ENCODE measurements at regions not wholly inside any gene's neighbourhood (a gene's known extent, or its start where the extent isn't known, plus 50 kb on each side); places are given as distances from the start of the nearest gene placed in this dataset.
"Not testable (repeated sequence)": the region's sequence is repeated elsewhere in the genome, so short reads cannot be mapped to it uniquely, and the experiment has no call there.

DNA sequence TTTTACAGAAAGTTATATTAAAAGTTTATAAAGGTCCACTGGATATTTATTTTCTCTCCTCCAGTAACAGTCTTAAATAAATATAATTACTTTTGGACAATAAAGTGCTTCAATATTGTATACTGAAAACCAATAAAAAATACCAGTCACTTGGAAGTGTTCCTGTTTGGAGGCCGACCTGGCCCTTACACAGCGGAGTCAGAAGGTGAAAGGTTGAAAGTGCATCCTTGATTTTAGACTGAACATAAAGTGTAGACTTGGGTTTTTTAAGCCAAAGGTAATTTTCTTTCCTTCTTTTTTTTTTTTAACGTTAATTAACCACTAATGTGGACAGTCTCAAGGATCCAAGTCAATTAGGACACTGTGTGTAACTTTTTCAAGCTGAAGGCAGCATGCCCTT is 152.3 kb upstream of the TBX18 start:
- DNase-seq (ENCODE audit: low read depth) = no peak
- no peak overlapping the region for H3K4me3 ChIP-seq (ENCODE audit: low read depth, low read length)

DNA sequence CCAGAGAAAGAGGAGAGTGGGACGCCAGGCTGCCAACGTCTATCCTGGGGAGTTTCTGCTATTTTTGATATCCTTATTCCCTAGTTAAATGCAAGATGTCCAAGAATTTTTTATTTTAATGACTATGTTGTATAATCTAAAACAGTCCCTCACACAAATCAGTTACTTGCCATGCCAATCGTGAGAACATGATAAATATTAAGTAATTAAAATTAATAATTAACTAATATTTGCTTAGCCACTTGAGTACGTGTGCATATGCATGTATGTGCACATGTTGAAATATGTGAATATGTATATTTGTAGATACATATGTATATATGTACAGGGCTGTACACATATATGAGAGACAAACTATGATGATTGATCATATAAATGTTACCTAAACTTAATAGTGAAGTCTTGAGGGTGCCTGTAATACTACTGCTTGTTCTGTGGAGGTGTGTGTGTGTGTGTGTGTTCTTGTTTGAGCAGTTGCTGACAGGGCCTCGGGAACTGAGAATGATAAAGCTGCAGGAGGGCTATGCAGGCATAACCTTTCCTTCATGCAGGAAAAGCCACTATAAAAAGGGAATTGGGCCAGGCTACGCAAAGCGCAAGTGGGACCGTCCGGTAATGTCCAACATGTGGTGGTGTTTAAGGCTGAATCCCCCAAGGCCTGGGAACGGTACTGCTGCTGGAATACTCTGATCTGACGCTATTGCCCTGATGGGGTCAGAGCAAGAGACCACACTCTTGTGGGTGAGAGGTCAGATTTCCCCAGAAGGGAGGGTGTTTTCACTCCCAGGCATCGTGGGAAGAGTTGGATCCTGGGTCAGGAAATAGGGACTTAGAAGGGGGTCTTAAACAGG is 148.3 kb upstream of the TBX18 start:
- no peak for DNase-seq (ENCODE audit: low read depth)
- no peak overlapping the region for H3K4me3 ChIP-seq (ENCODE audit: low read depth, low read length)

DNA sequence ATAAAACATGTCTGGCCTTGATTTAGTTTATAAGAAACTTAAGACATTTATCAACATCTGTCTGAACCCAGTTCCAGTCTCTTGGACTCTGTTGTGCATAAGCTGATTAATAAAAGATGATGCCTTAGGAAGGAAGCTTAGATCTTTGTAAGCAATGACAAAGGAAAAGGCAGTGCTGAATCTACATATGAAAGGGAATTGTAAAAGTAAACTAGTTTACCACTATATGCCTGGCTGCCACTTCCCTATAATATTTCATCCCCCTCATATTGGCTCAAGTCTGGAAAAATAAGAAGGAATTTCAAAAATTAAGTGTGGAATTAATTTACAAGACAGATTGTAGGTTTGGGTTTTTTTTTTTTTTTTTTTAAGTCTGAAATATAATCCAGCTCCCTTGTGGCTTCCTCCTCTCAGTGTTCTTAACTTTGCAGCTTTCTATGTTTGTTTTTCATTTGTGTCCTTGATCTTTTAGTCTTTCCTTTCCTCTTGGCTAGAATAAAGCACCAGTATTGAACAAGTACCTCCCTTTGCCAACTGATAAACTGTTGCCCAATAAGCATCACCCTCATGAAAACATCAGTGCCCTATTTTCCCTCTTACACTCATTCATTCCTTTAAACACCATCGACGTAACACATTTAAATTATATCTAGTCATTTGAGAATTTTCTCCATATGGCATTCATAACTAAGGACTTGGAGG is 146.7 kb upstream of the TBX18 start:
- DNase-seq (ENCODE audit: low read depth) = no peak

DNA sequence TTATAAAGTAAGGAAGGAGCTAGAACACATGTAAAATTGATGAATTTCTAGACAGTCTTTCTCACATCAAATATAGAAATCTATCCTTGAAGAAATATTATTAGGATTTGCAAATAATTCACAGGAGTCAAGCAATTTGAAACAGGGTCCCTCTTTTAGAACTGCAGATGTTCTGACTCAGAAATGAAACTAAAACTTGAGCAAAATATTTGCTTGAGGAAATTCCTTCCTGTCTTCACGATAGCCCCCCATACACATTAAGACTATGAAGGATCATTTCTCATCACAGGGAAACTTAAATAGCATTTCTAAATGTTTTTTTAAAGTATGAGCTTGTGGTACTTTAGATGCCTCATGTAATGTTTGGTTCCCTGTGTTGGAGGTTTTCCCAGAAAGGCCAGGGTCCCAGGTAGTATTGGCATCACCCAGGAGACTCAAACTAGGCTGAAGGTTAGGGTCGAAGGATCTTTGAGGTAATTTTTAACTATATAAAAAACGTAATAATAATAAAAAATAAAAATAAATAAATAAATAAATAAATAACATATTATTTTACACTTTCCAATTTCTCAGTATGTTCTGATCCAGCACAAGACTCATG is 144.0 kb upstream of the TBX18 start:
- H3K4me3 ChIP-seq (ENCODE audit: low read depth, low read length) = no peak overlapping the region
- no peak for DNase-seq (ENCODE audit: low read depth)

More for the DNA sequence above, 146.7 kb upstream of the TBX18 start:
- no peak overlapping the region for H3K4me3 ChIP-seq (ENCODE audit: low read depth, low read length)

DNA sequence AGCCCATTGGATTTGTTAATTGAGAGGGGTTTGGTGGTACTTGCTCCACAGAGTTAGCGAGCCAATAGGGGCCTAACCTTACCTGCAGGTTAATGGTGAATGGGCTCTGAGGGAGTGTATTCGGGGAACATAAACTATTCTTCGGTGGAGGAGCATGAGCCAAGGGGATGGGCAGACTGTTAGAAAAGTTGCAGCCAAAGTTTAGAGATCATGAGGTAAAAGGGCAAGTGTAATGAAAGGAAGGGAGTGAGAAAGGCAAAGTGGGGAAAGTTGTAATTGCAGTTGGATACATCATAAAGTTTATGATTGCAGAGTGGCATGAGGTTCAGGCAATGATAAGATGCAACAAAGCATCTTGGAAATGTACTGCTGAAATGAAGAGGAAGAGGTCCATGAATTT is 142.1 kb upstream of the TBX18 start:
- H3K4me3 ChIP-seq (ENCODE audit: low read depth, low read length) = no peak overlapping the region
- DNase-seq (ENCODE audit: low read depth) = no peak

DNA sequence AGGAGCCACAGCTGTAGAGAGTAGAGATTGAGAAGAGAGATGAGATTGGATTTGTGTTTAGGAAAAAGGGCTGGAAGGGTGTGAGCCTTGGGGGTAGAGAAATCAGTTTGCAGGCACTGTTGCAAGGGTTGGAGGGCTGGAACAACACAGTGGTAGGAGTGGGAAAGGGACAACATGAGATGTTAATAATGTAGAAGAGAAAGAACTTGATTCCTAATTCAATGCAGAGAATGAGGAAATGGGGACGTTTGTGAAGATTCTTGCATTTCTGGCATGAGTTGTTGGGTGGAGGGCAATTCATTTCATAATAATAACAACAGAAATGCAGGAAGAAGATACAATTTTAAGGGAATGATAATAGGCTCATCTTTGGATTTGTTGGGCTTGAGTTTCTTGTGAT is 141.4 kb upstream of the TBX18 start:
- no peak overlapping the region for H3K4me3 ChIP-seq (ENCODE audit: low read depth, low read length)
- DNase-seq (ENCODE audit: low read depth) = no peak

DNA sequence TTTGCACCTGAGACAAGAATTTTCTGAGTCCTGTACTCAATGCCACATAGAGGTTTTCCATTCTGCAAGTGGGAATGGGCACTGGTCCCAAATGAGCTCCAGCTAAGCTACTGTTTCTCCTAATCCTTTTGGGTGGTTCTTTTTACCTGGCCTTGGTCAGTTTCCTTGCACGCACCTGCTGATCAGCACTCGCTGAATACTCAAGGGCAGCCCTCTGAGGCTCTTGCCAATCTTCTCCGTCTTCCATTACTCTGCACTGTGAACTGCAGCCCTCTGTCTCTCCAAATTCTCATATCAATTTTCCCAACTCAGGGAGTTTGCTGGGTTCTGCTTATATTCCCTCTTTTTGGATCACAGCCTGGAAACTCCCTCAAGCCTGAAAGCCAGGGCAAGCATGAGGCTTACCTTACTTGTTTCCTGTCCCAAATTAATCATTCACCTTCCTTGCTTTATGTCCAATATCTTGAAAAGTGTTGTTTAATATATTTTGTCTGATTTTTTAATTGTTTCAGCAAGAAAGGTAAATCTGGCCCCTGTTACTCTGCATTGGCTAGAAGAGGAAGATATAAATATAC is 138.0 kb upstream of the TBX18 start:
- no peak overlapping the region for H3K4me3 ChIP-seq (ENCODE audit: low read depth, low read length)
- no peak for DNase-seq (ENCODE audit: low read depth)

DNA sequence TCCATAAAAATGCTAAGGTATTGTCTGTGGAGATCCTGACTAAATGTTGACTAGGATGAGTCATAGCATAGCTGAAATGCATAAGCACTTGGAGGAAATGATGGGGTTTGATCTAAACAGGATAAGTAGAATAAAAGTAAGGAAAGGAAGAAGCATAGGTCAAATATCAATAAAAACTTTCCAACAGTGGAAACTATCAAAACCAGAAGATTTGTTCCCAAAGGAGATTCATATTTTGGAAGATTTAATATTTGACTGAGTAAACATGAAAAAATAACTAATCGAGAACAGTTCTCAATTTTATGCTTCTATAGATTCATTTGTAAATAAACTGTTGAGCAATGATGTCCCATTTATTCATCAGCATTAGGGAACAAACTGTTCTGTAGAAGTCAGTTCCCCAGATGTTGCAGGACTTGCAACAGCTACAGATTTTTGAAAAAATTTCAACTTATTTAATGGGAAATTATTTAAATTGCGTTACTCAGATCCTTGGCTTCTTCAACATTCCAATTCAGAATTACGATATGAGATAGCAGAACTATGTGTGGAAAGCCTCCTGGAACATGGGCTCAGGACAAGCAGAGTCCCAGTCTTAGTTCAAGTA is 133.7 kb upstream of the TBX18 start:
- H3K4me3 ChIP-seq (ENCODE audit: low read depth, low read length) = no peak overlapping the region
- DNase-seq (ENCODE audit: low read depth) = peak; percentile 89

DNA sequence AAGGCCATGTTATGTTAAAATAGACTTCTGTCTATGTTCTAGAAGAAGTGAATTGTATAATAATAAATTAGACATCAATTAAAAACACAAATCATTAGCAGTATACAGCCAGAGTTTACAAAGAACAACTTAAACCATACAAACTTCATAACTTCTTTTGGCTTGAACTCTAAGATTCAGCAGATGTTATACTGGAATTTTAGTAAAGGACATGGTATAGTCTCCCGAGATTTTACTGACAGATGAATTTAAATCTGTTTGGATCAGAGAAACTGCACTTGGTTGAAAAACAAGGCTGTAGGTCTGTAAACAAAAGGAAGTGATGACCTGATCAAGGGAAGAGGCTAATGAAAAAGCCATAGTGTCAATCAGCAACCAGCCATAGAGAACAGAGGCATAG is 132.6 kb upstream of the TBX18 start:
- DNase-seq (ENCODE audit: low read depth) = no peak
- no peak overlapping the region for H3K4me3 ChIP-seq (ENCODE audit: low read depth, low read length)

DNA sequence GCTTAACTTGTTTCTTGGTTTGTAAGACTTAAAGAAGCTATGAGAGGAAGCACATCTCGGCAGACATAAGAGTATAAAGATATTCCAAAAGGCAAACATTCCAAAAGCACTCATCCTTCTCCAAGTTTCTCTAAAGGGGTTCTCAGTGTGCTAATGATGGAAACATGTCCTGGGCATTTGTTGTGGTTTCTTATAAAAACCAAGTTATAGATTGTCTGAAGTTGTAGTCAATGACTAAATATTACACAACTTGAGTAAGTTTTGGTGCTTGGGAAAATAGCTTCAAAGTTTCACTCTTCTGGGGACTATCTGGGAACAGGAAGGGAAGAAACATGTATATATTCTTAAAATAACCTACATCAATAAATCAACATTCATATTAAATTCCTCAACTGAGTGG is 128.3 kb upstream of the TBX18 start:
- no peak overlapping the region for H3K4me3 ChIP-seq (ENCODE audit: low read depth, low read length)
- DNase-seq (ENCODE audit: low read depth) = peak; percentile 77

DNA sequence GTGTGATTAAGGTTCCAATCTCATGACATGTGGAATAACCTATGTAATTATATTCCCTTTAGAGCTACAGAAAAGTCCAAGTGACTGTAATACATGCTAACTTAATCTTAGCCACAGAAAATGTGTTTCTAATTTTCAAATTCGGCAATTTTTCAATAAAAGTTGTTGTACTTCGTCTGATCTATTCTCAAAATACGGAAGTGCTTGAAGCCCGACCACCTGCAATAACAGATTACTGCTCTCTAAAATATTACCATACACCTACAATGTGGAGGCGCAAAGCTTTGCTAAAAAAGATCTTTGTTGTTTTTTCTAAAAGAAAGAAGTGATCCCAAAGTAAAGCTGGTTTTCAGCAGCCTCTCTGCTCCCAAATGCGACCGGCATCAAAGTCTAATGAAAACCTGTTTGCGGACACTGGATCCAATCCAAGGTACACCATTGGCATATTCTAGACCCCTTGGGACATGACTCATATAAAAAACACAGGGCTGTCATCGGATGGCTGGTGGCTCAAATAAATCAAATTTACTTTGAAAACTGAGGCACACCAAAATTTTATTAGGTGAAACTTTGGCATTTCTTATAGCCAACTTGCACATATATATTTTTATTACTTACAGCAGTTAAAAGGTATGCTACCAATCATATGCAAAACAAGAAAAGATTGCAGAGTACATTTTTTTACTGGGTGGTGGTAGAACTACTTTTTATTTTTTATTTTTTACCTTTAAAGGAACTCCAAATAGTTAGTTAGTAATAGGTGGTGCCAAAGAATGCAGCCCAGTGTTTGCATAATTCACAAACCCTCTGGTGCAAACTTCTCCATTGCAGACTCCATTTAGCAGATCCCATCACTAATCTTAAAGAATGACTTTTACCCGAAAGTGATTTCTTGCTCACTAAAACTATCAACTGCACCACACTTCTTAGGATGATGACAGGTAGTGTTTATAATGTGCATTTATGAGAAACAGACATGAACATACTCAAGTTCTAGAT is 118.7 kb upstream of the TBX18 start:
- peak; percentile 55 for DNase-seq (ENCODE audit: low read depth)
- H3K4me3 ChIP-seq (ENCODE audit: low read depth, low read length) = no peak overlapping the region

DNA sequence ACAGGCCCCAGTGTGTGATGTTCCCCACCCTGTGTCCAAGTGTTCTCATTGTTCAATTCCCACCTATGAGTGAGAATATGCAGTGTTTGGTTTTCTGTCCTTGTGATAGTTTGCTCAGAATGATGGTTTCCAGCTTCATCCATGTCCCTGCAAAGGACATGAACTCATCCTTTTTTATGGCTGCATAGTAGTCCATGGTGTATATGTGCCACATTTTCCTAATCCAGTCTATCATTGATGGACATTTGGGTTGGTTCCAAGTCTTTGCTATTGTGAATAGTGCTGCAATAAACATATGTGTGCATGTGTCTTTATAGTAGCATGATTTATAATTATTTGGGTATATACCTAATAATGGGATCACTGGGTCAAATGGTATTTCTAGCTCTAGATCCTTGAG is 115.0 kb upstream of the TBX18 start:
- H3K4me3 ChIP-seq (ENCODE audit: low read depth, low read length); DNase-seq (ENCODE audit: low read depth): not testable (repeated sequence)

DNA sequence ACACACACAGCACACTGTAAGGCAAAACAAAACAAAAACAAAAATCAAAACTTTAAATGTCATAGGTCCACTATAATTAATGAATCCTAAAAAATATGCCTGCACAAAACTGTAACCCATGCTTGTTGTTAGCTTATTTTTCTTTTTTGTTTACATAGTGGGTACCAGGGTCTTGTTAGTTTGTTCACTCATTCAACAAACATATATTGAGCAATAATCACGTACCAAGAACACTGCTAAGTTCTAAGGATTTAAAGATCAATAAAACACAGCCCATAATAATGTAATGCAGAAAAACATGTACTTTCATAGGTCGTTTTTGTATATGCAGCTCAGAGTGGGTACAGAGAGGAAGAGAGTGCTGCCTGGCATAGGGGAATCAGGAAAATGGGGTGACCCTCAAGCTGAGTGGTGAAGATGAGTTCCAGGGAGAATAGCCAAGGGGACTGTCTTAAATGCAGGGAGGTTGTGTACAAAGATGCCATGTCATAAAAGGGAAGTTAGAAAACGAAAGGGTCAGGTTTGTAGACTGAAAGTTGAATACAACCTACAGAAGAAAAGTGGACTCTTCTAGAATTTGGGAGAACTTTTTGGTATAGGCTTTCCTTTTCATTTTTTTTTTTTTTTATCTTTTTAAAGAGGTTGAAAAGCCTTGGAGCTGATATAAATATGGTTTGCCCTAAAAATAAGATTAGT is 113.3 kb upstream of the TBX18 start:
- DNase-seq (ENCODE audit: low read depth) = no peak
- H3K4me3 ChIP-seq (ENCODE audit: low read depth, low read length) = no peak overlapping the region

DNA sequence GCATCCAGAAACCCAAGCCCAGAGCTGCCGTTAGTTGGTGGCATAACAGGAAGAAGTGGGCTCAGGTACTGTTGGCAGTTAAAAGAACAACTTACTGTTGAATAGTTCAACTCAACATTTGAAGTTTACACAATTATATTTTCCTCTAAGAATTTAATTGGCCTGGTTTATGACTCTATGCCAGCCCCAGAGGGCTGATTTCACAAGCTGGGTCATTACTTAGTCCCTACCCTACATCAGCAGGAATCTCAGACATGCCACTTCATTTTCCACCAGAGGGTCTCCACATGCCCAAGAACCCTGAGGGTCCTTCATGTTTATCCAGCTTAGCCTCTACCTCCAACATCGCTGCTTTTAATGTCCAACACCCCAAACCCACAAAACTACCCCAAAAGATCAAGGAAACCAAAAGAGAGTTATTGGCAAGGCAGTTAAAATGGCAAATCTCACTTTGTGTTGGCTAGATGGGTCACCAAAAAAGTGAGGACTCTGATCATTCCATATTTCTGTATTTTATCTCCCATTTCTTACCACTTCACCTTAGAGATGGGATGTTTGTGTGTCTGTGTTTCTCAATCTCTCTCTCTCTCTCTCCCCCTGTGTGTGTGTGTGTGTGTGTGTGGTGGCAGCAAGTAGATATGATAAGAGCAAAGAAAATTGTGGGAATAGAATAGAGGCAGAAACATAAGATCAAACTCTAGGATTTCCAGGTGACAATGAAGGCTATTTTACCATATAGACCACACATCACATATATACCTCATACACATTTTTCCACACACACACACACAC is 112.5 kb upstream of the TBX18 start:
- no peak for DNase-seq (ENCODE audit: low read depth)
- H3K4me3 ChIP-seq (ENCODE audit: low read depth, low read length) = no peak overlapping the region

DNA sequence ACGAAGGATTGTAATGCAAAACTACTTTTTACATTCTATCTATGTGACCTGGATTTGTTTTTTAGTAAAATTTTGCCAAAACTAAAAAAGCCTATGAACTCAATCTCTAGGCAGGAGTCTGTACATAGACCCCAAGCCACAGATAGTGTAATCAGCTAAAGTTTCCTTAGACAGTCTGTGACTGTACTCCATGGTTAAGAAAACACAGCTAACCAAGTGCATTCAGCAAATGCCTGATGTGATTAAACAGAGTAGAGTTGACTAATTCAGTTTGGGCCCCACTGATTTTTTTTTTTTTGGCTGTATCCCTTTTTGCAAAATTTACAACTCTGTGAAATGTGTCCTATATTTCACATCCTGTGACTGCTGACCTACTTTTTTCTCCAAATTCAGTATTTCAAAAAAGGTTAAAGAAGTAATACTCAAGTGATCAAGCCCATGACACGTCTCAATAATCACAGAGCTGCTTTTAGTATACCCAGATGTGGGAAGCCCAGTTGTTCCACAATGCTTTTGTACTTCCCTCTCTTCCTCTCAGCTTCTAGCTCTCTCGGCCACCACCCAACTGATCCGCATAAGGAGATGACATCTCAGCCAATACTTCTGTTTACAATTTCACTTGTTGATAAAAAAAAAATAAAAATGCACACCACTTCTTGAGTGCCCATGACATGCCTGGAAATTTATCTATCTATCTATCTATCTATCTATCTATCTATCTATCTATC is 108.8 kb upstream of the TBX18 start:
- H3K4me3 ChIP-seq (ENCODE audit: low read depth, low read length) = no peak overlapping the region
- DNase-seq (ENCODE audit: low read depth) = peak; percentile 31

DNA sequence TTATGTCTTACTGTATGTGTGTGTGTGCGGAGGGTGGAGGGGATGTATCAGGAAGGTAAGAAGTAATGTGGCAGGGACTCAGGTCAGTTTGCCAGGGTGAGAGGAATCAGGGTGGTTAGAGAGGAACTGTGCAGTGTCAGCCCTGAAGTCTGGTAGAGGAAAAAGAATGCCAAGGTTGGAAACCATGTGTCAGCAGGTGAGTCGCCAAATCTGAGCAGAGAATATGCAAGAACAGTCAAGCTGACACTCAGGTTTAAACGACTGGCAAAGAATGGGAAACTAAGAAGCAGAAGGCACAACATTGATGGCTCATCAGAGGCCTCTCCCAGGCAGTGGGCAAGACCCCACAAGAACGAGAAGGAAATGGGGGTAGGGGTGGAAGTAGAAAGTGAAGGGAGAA is 107.5 kb upstream of the TBX18 start:
- DNase-seq (ENCODE audit: low read depth) = no peak
- no peak overlapping the region for H3K4me3 ChIP-seq (ENCODE audit: low read depth, low read length)

DNA sequence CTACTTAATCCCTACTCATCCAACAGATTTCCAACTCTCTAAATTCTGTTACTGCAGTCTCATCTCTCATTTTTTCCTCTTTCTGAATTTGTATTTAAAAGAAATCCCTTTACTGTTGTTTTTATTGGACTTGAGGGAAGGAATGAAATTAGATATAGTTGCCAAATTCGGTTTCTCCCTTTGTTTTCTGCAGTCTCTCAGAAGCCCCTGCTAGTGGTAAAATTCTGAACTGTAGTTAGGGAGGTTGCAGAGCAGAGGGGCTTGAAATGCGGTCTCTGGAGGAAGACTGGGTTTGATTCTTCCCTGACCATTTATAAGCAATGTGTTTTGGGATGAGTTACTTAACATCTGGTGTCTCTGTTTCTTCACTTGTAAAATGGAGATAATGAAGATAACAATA is 106.3 kb upstream of the TBX18 start:
- DNase-seq (ENCODE audit: low read depth) = no peak
- H3K4me3 ChIP-seq (ENCODE audit: low read depth, low read length) = no peak overlapping the region

Data from skeletal muscle cell (primary cell).